GM19395 (cell line): ENCODE measurements at regions not wholly inside any gene's neighbourhood (a gene's known extent, or its start where the extent isn't known, plus 50 kb on each side); places are given as distances from the start of the nearest gene placed in this dataset.

Source experiments
- ATAC-seq: cut with Tn5 transposase; IDR thresholded peaks from one replicate; pipeline ENCODE4 v1.9.1; 2021; ENCODE audit warnings: mild to moderate bottlenecking, moderate library complexity; ENCODE audit not compliant: unreplicated experiment

DNA sequence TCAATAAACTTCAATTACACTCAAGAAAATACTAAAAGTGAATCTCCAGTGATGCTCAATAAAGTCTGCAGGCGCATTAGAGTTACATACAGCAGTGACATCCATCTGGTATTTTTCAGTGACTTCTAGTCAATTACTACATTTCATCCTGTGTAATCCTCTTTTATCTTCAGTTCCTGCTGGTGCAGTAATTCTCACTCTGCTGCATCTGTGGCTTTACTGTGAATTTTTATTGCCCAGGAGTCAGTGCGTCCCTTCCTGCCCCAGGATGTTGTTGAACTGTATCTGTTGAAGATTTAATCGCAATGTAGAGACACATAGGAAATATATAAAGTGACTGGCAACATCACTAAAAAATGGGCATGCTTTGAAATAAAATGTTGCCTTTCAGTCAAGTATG is 196.3 kb upstream of the TMTC4 start:
- ATAC-seq = no peak

- no peak for ATAC-seq
Observed at GRCh38 chr13:100860866-100861265, 186.3 kb upstream of the TMTC4 start.

- ATAC-seq = no peak
Observed at GRCh38 chr13:100859861-100860260, 185.3 kb upstream of the TMTC4 start.

DNA sequence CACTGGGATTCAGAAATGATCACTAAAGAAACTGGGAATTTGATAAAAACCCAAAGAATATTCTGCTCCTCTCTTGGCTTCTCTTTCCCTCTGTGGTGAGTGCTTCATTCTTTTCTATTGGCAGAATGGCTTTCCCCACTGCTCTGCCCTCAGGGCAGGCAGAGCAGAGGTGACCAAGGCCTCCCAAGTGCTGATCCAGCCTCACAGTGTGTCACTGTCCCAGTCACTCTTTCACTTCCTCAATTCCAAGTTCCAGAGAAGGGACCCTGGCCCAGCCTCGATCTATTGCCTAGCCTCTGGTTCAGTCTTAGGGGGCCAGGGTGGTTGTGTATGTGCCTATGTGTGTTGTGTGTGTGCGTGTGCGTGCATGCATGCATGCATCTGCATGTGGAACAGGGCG is 180.6 kb upstream of the TMTC4 start:
- no peak for ATAC-seq

DNA sequence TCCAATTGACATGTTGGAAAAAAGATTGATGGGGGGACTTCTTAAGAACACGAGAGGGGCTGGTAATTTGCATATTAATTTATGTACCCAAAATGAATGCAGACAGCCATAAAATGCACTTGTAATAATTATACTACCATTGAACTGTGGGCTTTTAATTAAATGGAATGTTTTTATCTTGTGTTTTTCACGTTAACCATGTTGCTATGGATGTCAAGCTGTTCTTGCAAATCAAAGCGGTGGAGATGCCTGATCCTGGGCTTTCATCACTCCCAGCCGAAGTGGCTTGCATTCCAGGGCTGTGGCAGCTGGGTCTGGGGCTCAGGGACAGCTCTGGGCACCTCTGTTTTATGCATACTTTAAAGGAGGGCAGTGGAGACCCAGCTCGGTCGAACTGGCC is 179.4 kb upstream of the TMTC4 start:
- ATAC-seq = no peak

DNA sequence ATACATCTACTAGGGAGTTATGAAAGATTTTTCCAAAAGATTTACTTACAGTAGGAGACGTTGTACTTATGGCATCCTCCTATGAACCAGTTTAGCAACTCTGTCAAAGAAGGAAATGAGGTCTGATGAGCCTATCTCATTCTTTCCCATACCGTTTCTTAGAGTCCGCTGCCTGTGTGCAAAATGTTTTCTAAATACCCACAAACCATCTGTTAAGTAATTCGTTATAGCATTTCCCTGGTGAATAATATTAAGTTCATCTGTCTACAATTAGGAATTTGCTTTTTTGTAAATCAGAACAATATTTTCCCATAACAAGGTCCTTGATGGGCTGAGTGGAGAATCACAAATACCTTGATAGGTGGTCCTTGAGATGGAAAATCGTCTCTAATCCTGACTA is 178.8 kb upstream of the TMTC4 start:
- ATAC-seq = no peak

- ATAC-seq = no peak
Observed at GRCh38 chr13:100852146-100852545, 177.6 kb upstream of the TMTC4 start.

DNA sequence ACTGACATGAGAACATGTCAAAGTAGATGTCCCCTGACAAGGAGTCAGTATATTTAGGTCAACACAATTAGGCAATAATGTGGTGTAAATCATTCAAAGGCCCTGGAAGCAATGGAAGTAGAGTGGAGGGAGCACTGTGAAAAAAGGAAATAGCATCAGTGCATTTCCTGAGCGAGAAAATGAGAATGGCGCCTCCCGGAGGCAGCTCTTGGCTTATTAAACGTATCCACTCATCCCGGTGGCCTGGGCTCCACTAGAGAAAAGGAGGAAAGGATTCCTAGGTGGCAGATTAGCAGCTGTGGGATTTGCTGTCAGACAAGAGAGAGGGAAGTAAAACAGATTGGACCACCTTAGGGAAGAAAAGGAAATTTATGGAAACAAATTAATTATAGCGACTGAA is 173.7 kb upstream of the TMTC4 start:
- no peak for ATAC-seq

DNA sequence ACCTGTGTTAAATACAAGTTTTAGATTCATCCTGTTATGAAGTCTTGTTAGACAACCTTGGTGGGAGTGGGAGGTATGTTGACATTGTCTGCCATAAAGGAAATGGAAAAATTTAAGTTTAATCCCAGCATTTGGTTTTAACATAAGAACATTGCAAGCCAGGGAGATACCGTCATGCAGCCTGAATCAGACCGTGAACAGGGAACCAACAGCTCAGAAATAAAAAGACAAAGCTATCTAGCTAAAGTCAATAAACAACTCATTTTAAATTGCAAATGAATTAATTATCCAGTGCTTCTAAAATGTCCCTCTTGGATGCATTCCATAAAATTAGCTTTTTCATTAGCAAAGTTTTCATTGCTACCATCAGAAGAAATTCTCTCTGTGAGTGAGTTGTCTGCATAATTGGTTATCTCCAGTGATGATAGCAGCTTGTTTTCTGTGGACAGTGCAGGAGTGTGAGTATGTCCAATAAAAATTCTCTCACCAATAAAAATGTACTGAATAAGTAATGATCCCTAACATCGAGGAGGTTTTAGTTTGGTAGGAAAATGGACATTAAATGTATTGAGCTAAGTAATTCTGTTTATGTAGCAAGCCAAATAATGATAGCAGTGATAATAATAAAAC is 170.6 kb upstream of the TMTC4 start:
- no peak for ATAC-seq

GRCh38 chr13:100842136-100842535 is 167.5 kb upstream of the TMTC4 start:
- no peak for ATAC-seq

- no peak for ATAC-seq
Observed at GRCh38 chr13:100838387-100838786, 163.8 kb upstream of the TMTC4 start.

DNA sequence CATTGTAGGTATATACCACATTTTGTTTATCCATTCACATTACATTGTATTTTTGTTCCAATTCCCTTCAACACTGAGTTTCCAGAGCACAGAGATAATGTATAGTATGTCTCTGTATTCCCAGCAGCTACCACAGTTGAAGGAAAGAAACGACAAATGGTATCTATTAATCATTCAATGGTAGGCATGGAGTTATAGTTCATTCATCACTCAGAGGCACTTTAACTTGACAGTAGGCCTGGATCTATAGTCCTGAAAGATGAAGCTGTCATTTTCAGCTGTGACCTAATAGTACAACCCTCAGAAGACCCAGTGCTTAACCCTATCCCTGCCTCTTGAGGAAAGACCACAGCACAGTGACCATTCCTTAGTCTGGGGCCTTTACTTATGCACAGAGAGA is 163.0 kb upstream of the TMTC4 start:
- ATAC-seq = no peak

GRCh38 chr13:100836711-100837110 is 162.1 kb upstream of the TMTC4 start:
- ATAC-seq = no peak

GRCh38 chr13:100835695-100836094 is 161.1 kb upstream of the TMTC4 start:
- no peak for ATAC-seq

DNA sequence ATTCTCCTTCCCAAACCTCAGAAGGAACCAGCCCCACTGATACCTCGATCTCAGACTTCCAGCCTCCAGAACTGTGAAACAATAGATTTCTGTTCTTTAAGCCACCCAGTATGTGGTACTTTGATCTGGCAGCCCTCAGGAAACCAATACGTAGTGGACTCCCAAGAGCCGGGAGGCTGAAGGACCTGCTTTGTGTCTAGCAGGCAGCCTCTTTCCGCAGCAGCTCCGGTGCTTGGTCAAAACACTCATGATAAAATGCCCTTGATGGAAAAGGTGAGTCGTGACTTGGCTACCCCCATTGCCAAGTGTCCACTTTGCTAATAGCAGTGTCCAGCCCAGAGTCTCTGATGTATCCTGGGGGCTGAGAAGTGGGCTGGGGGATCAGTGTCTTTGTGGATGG is 158.8 kb upstream of the TMTC4 start:
- ATAC-seq = no peak

DNA sequence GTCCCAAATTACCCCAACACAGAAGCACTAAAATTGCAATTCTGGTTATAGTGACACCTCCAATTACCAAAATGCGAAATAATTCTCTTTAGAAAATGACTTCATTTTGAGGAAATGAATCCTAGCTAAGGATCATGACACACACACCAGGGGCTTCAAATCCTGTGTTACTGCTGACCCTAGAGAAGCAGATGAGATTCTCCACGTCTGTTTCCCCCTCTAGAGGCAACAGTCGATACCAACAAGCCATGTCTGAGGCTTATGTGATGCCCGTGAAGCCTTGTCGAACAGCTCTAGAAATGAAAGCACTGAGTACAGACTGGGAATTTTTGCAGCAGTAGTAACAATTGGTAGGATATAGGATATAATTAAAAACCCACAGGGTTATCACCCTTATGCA is 153.6 kb upstream of the TMTC4 start:
- ATAC-seq = no peak

GRCh38 chr13:100827489-100828176 is 153.0 kb upstream of the TMTC4 start:
- ATAC-seq = no peak

DNA sequence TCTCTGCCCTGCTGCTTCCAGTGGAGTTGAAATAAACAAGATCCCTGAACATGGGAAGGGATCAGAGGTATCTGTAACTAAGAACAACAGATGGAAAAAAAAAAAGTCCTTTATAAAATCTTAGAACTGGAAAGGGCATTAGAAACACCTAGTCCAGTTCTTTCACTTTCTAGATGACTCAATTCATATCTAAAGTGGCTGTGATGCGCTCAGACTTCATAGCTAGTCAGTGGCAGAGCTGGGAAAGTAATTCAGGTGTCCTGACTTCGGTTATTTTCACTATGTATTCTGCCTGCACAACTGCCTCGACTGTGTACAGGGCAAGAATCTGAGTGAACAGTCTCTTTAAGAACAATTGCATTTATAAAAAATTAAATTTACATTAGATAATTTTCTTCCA is 151.8 kb upstream of the TMTC4 start:
- ATAC-seq = no peak

- no peak for ATAC-seq
Observed at GRCh38 chr13:100825557-100825956, 151.0 kb upstream of the TMTC4 start.

DNA sequence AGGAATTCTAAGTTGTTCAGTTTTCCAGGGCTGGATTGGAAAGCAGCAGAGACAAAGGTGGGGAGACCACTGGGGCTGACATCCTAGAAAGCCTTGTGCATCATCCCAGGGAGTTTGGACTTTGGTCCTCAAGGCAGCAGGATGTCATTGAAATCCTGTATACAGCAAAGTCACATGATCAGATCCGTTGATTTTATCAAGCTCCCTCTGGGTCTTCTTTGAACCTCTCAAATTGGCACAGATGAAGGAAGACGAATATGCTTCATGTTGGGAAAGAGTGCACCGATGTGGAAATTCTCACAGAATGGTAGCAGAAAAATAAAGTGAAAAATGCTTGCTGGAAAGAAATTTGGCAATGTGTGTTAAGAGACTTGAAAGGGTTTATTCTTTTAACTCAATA is 149.8 kb upstream of the TMTC4 start:
- no peak for ATAC-seq

DNA sequence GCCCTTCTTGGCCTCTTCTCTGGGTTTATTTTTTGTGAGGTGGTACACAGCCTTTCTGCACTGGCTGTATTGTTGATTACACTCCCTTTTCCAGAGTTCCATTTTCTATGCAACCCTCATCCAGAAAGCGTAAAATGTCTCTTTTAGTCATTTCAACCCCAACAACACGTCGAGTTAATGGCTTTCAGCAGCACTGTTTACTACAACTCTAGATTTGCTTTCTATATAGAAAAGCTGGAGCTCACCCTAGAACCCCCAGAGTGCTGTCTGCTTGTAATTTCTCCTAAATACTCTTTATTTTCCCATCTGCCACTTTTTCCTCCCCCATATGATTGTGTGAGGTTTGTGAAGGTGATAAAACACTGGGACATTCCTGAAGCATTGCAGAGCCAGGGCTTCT is 148.9 kb upstream of the TMTC4 start:
- no peak for ATAC-seq

DNA sequence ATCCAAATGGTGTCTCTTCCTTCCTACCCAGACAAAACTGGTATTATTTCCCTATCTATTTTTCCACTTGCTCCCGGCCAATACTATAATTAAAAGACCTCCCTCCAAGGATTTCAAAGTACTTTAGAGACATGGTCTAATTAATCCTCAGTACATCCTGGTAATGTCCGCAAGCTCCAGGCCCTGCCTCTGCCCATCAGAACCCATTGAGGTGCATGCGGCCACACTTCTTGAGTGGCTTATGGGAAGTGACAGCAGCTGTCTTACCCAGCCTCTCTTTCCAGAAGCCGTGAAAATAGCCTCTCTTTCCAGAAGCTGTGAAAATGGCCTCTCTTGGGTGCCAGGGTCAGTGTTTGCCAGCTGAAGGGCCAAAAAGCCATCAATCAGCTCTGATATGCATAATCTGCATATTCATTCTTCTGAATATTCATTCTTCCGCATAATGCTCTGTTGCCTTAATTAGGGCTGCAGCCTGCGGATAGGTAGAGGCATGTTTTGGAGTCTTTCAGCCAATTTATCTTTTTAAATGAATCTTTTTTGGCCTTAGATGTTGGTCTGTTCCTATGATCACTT is 148.4 kb upstream of the TMTC4 start:
- no peak for ATAC-seq

GRCh38 chr13:100818711-100819110 is 144.1 kb upstream of the TMTC4 start:
- ATAC-seq = no peak
